Stimulated activated CD8-positive, alpha-beta memory T cell treated with anti-CD3 and anti-CD28 coated beads, Interleukin-4, amount 100 ng/mL, for 4 hours (primary cell): ENCODE measurements at regions not wholly inside any gene's neighbourhood (a gene's known extent, or its start where the extent isn't known, plus 50 kb on each side); places are given as distances from the start of the nearest gene placed in this dataset.

ENCODE experiments used
- DNase-seq, 2 donors: peaks; one replicate each; pipeline ENCODE4 v3.0.0-alpha.2; 2020; ENCODE audit warnings: low read depth in 2 of 2, low spot score in 1 of 2

GRCh38 chr6:170178561-170179477, 112.1 kb downstream of the DLL1 start:
- no peak for DNase-seq

DNA sequence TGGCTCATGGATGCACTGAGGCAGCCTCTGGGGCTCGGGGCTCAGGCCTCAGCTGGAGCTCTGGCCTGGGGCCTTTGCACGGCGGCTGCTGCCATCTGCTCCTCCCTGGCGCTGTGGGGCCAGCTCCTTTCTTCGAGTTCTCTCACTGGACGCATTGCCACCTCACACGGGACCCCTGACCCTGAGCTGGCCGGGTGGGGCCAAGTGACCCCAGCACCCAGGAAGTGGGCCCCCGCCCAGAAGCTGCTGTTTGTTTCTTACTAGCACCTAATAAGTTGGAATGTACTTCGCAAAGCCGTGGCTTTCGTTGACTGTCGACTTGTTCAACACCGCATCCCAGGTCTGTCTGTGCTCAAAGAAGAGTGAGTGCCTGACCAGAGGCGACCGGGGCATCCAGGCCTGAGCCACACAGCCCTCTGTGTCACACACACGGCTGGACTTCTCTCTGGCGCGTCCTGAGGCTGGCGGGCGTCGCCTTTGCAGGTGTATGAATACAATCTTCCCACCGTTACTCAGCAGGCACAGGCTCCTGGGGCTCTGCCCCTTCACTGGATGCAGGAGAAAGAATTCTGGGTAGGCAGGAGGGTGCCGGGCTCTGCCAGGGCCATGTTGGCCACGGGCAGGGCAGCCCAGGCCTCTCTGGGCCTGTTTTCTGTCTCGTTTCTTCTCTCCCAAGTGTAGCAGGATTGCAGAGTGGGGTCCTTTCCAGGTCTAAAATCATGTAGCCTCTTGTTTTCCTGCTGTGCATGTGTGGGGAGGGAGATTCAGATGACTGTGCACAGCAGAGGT, 112.9 kb downstream of the DLL1 start:
- no peak for DNase-seq

- DNase-seq: no peak
Measured at GRCh38 chr6:170176898-170177771, 113.7 kb downstream of the DLL1 start.

DNA sequence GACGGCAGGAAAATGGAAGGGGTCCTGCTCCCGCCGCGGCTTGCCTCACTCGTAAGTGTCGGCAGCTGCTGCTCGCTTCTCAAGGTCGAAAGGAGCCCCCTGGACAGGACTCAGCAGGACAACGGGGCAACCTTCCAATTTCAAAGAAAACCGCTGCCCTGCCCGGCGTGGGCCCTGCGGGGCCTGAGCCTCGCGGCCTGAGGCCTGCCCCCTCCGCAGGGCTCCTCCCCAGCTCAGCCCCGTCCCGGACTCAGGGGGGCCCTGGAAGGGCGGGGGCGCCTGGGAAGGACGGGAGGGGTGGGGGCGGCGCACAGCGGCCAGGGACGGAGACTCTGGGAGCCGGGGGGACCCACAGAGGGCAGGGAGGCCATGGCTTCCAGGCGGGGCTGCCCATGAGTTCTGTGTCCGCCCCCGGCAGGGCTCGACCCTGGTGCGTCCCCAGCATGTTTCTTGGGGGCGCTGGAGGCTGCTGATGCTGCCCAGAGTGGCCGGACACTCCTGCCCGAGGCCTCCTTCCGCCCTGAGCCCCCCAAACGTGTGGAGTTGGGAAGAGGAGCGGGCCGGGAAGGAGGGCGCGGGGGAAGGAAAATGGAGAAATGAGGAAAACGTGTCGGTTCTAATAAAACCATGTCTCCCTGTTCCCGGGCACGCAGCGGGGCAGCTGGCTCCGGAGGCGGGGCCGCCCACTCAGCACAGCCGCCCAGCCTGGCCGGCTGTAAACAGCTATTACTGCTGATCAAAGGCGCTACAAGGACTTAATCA, 114.6 kb downstream of the DLL1 start:
- DNase-seq: no peak

GRCh38 chr6:170175644-170176135, 115.2 kb downstream of the DLL1 start:
- no peak for DNase-seq

- DNase-seq: no peak
Measured at GRCh38 chr6:170174771-170175643, 115.9 kb downstream of the DLL1 start.

- no peak for DNase-seq
Measured at GRCh38 chr6:170174124-170174770, 116.6 kb downstream of the DLL1 start.

DNA sequence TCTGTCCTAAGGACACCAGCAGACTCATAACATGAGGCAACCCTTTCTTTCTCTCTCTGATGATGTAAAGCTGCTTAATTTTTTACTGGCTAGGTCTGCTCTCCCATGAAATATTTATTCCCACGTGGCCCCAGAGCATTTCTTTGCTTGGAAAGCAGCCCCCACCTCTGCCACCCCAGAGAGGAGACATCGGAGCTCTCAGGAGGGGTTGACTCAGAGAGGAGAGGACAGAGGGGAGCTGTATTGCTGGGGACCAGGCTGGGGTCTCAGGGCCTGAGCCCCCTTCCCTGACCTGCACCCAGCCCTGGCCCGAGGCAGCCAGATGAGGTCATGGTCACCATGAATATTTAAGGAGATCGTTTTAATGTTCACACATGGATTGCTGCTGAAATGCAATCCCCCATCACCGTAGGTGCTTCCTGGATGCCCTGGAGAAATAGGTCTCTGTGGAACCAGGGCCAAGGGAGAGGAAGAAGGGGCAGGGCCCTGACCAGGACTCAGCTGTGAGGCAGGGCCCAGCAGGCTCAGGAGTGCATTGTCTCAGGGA, 117.5 kb downstream of the DLL1 start:
- DNase-seq: no peak

DNA sequence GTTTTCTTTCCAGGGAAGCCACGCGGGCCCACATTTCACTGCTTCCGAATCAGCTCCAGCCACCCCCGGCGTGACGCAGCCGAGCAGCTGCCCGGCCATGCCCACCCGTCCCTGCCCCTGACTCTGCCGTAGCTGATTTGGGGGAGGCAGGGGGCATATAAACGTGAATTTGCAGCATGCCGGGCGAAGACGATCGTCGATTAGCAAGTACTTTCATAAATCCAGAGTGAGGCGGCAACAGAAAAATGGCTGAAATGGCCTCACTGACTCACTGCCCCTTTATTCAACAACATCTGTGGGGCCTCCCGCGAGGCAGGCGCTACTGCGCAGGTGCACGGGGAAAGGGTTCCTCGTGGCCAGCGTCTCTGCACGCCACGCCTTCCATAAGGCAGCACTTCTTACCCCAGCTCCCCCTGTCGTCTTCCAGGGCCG, 118.0 kb downstream of the DLL1 start:
- no peak for DNase-seq

DNA sequence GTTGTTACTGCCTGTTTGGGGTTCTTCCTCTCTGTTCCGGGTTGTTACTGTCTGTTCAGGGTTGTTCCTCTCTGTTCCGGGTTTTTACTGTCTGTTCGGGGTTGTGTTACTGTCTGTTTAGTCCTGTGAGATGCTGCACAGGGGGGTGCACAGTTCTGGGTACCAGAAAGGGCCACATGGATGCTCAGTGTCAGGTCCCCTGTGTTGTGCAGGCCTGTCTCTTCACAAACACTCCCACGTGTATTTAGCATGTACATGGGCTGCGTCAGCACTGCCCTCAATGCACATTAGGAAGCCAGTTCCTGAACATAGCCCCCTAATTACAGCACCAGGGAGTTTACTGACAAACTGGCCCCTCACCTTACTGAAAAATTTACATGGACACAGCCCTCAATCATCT, 118.5 kb downstream of the DLL1 start:
- DNase-seq: no peak

DNA sequence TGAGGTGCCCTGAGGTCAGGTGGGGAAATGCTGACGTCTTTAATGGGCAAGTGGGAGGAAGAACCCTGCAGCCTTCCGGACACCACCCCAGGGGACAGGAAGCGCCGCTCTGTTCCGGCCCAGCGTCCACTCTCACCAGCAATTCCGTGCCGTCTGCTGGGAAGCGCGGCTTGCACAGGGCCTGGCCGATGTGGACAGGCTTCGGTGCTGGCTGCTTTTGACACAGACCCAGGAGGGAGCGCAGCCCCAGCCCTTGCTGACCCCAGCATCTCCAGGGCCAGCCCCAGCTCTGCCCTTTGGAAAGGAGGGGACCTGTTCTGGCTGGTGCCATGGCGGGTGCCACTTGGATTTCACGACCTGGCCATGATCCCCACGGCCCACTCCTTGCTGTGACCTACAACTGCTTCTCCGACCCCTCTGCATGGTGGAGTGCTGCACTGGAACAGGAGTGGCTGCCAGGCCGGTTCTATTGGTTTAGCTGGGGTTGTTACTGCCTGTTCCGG, 123.2 kb downstream of the DLL1 start:
- no peak for DNase-seq

DNA sequence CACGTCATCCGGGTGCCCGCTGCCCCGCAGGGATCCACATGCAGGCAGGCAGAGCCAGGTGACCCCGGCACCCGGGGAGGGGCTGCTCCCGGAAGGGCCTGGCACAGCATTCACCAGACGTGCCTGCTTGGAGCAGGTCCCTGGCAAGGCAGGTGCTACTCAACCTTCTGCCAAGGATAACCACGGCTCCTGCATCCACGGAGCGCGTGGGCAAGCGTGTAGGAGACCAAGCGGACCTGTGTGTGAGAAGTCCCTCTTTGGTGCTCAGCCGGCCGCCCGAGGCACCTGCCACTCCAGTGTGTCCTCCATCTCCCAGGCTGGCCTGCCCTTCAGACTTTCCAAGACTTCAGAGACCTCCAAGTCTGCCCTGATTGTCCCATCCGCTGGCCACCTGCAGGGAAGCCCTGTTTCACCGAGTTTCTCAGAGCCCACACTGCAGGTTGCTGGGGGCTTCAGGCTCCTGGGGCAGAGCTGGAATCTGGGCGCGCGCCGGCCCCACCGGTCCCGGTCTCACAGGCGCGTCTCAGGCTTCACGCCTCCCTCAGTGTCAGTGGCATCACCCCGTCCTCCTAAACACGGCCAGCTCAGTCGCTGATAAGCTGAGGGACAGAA, 124.3 kb downstream of the DLL1 start:
- DNase-seq: no peak

DNA sequence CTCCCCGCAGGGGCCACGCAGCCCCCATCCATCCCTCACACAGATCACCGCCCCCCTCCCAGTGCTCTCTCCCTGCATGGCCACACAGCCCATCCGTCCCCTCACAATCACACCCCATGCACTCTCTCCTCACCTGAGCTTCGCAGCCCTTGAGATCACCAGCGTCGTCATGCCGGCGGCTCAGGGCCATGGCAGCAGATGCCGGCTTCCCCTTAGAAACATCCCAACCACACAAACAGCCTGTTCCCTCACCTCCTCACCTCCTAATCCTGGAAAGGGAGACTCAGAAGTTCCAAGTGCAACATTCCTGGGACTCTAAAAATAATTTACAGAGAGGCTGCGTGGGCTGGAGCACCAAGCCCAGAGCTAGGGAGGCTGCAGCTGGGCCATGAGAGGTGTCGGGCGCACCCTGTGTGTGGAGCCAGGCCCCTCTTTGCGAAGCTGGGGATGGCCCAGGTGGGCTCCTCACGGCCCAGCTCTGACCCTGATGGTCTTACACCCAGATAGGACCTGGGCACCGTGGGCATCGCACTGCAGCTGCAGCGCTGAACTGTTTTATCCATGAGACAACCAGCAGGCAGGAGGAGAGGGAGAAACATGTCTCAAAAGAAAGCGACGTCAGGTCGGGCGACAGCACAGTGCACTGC, 125.3 kb downstream of the DLL1 start:
- DNase-seq: no peak

DNA sequence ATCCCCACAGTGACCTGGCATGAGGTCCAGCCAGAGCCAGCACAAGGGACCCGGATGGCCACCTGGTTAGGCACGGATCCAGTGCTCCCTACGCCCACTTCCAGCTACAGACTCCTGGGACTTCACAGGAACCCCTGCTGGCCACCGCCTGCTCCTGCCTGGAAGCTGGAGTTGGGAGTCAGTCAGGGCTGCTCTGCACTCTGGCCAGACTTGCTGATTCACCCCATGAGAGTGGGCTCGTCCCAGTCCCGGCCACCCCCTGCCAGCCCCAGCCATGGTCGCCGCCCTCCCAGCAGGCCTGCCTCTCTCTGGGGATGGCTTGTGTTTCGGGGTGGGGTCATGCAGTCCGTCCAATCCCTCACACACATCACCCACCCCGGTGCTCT, 125.8 kb downstream of the DLL1 start:
- DNase-seq: no peak

GRCh38 chr6:170164271-170164900, 126.5 kb downstream of the DLL1 start:
- no peak for DNase-seq

DNA sequence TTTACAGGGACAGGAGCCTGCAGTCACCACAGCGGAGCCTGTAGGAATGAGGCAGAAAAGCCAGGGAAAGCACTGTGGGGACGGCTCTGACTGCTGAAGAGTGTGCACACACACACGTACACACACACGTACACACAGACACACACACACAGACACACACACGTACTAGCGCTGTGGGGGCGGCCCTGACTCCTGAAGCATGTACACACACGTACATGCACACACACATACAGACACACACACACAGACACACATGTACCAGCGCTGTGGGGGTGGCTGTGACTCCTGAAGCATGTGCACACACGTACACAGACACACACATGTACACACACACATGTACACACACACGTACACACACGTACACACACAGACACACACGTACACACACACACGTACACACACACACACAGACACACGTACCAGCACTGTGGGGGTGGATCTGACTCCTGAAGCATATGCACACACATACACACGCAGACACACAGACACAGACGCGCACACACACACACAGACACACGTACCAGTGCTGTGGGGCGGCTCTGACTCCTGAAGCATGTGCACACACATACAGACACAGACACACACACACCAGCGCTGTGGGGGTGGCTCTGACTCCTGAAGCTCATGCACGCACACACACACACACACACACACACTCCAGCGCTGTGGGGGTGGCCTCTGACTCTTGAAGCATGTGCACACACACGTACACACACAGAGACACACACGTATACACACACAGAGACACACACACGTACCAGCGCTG, 127.3 kb downstream of the DLL1 start:
- DNase-seq: no peak
